Thoracic aorta (tissue), 2 donors: ENCODE measurements at regions not wholly inside any gene's neighbourhood (a gene's known extent, or its start where the extent isn't known, plus 50 kb on each side); places are given as distances from the start of the nearest gene placed in this dataset.

ENCODE experiments used
- ATAC-seq: fragments of 150-250 bp; one replicate; pipeline ENCODE4 v1.8.0; 2017; ENCODE audit warnings: low read depth; ENCODE audit not compliant: insufficient number of reproducible peaks, low FRiP score
- DNase-seq: peaks from one replicate; pipeline ENCODE4 v3.0.0-alpha.2; 2020; ENCODE audit warnings: low spot score
- H3K27ac ChIP-seq, 2 donors: fragments of 200-600 bp; sonication (generic); 1 replicate in 1 of 2; 2 replicates in 1 of 2; pipeline ENCODE4 v1.5.1; 2016; ENCODE audit warnings: mild to moderate bottlenecking in 2 of 2, moderate library complexity in 2 of 2
- H3K27me3 ChIP-seq: fragments of 200-600 bp; sonication (generic); replicated peaks from 2 replicates; pipeline ENCODE4 v1.6.0; 2016; ENCODE audit warnings: mild to moderate bottlenecking; ENCODE audit not compliant: insufficient read depth
- H3K36me3 ChIP-seq: fragments of 200-600 bp; sonication (generic); one replicate; pipeline ENCODE4 v1.5.1; 2016
- H3K4me1 ChIP-seq, 2 donors: fragments of 200-600 bp; sonication (generic); 1 replicate in 1 of 2; 2 replicates in 1 of 2; pipeline versions ENCODE4 v1.5.1 to v1.6.0; 2016; ENCODE audit warnings: low read depth in 2 of 2, mild to moderate bottlenecking in 1 of 2; ENCODE audit not compliant: control insufficient read depth in 1 of 2
- H3K4me3 ChIP-seq: fragments of 200-600 bp; sonication (generic); 2 replicates; pipeline ENCODE4 v1.5.1; 2016; ENCODE audit warnings: mild to moderate bottlenecking
- H3K9me3 ChIP-seq: fragments of 200-600 bp; sonication (generic); 2 replicates; pipeline ENCODE4 v1.5.1; 2016
- TF ChIP-seq, protein P1 (sequence below): fragments of 200-600 bp; sonication (generic); IDR thresholded peaks from one replicate; pipeline ENCODE4 v1.5.1; 2019; ENCODE audit warnings: antibody characterized with exemption

DNA sequence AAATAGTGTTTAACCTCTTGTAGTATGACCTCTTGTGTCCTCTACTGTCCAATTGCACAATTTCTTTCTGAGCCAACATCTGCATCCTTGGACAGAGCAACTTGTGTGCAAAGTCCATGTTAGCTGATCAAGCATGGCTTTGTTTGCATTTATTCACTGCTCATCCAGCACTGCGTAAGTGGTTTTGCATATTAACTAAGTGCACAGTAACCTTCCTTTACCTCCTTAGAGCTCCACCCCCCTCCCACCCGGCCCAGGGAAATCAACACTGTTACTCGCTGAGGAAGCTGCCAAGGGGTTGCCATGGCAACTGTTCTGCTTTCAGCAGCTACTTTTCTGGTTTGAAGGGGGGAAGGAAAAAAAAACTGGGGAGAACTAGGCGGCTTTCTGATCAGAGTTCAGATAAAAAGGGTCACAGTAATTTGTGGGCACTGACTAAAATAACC is 153.5 kb upstream of the KLF12 start:
- Histone ChIP-seq H3K4me3 (peak overlapping the region; percentile 59), H3K4me1 (peaks cover 4 to 24% of the 10 kb centered on the region in 2 donors), H3K9me3 (no peaks in the 10 kb centered on the region), H3K27me3 (no peaks in the 10 kb centered on the region), H3K36me3 (no peaks in the 10 kb centered on the region), H3K27ac (no peak overlapping the region)
- ATAC-seq = no peak
- peak; percentile 25 for DNase-seq
- TF ChIP-seq, protein P1, sequence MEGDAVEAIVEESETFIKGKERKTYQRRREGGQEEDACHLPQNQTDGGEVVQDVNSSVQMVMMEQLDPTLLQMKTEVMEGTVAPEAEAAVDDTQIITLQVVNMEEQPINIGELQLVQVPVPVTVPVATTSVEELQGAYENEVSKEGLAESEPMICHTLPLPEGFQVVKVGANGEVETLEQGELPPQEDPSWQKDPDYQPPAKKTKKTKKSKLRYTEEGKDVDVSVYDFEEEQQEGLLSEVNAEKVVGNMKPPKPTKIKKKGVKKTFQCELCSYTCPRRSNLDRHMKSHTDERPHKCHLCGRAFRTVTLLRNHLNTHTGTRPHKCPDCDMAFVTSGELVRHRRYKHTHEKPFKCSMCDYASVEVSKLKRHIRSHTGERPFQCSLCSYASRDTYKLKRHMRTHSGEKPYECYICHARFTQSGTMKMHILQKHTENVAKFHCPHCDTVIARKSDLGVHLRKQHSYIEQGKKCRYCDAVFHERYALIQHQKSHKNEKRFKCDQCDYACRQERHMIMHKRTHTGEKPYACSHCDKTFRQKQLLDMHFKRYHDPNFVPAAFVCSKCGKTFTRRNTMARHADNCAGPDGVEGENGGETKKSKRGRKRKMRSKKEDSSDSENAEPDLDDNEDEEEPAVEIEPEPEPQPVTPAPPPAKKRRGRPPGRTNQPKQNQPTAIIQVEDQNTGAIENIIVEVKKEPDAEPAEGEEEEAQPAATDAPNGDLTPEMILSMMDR = no peak

DNA sequence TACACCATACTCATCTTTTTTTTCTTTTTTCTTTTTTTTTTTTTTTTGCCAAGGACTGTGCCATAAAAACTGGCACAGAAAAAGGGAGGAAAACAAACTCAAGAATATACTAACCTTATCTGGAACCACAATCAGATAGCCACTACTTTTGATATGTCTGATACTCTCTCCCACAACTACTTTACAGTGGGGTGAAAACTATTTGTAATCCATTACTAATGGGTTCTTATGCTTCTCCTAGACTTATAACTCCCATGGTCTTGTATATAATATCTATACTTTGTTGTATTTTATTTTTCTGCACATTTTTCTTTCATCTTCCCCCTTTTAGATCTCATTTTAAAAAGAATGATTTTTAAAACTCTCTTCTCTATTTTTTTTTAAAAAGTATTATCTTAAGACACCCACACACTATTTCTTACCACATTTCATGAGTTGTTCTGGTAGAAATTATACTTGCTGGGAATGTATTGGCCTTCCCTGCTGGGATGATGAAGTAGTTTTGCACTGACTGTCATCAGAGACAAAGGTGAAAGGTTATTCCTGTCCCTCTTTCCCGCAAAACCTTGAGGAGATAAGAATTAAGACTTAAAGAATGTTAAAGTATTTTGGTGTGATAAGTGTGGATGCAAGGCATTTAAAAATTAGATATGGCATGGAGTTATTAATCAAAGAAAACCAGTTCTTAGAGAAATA is 146.7 kb upstream of the KLF12 start:
- TF ChIP-seq, protein P1 = no peak
- no peaks in the 10 kb centered on the region for H3K36me3 ChIP-seq
- H3K27me3 ChIP-seq = no peaks in the 10 kb centered on the region
- no peak overlapping the region for H3K27ac ChIP-seq
- H3K4me1 ChIP-seq = no peaks in the 10 kb centered on the region
- ATAC-seq (no peak), DNase-seq (no peak)
- H3K9me3 ChIP-seq = no peaks in the 10 kb centered on the region
- H3K4me3 ChIP-seq = no peak overlapping the region

DNA sequence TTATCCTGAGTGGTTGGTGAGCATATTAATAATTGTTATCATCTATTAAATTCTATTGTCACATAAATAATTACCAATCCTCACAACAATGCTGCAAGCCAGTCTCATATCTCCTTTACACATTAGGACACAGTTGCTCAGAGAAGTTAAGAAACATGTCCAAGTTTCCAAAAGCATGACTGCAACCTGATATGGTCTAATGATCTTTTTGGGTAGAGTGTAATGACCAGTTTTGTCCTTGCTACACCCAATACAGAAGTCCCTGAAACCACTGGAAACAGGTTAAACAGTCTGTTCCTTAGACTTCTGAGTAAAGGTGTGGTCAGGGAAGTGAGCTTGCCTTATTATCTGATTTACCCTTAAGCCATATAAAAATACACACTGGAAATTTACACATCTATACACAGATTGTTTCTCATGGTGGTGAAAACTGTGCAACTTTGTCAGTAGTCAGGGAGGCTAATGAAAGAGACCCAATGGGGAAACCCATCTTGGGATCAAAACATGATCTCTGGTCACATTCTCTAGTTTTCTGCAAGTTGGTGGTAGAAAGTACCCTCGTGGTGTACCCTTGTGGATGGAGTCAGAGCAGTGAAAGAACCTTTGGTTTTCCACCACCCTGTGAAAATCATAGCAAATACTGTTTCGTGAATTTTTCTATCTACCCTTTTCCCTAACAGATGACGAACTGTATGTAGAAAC is 146.0 kb upstream of the KLF12 start:
- Histone ChIP-seq H3K36me3 (no peaks in the 10 kb centered on the region), H3K27ac (no peak overlapping the region), H3K9me3 (no peaks in the 10 kb centered on the region), H3K27me3 (no peaks in the 10 kb centered on the region), H3K4me3 (no peak overlapping the region), H3K4me1 (no peaks in the 10 kb centered on the region)
- no peak for DNase-seq
- TF ChIP-seq, protein P1 = no peak
- no peak for ATAC-seq

DNA sequence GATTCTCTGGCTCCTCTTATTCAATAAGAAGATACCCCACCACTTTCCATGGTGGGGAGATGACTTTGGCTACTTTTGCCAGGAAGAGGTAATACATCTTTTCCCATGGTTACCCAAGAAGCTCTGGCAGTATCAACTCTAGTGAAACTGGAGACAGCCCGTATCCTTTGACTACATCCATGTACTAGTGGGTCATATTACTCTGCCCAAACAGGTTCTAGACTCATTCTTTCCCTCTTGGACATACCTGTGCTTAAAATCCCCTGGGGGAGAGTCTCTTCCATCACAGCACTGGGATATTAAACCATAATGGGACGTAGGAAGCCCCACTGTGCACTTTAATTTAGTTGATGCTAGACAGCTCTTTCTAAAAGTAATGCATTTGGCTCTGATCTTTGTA is 144.7 kb upstream of the KLF12 start:
- DNase-seq (no peak), ATAC-seq (no peak)
- peaks cover 0 to under 1% of the 10 kb centered on the region in 2 donors for H3K4me1 ChIP-seq
- no peak overlapping the region for H3K4me3 ChIP-seq
- H3K27ac ChIP-seq = no peak overlapping the region
- no peaks in the 10 kb centered on the region for H3K9me3 ChIP-seq
- H3K36me3 ChIP-seq = no peaks in the 10 kb centered on the region
- TF ChIP-seq, protein P1 = no peak
- no peaks in the 10 kb centered on the region for H3K27me3 ChIP-seq

DNA sequence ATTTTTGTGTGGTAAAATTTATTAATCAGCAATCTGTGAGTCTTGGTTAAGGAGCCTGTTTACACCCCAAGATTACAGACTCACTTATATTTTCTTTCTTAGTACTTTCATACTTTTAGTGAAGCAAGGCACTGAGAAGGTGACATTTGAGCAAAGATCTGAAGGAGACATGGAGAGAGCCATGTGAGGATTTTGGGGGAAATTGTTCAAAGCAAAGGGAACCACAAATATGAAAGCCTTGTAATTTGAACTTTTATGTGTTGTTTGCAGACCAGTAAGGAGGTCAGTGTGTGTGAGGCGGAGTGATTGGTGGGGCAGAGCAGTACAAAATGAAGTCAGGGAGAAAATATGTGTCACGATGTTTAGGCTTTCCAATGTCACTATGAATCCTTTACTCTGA is 140.7 kb upstream of the KLF12 start:
- ATAC-seq = no peak
- TF ChIP-seq, protein P1 = no peak
- no peak for DNase-seq

More for the DNA sequence above, 140.7 kb upstream of the KLF12 start:
- Histone ChIP-seq H3K36me3 (no peaks in the 10 kb centered on the region), H3K27ac (no peak overlapping the region), H3K4me3 (no peak overlapping the region), H3K9me3 (peaks cover 10% of the 10 kb centered on the region), H3K27me3 (no peaks in the 10 kb centered on the region), H3K4me1 (peaks cover 0 to 9% of the 10 kb centered on the region in 2 donors)
